GM23248 (cell line): ENCODE measurements at regions not wholly inside any gene's neighbourhood (a gene's known extent, or its start where the extent isn't known, plus 50 kb on each side); places are given as distances from the start of the nearest gene placed in this dataset.

Experiments used
- EZH2 ChIP-seq: fragments of 200-600 bp; sonication (generic); IDR thresholded peaks from 2 replicates; pipeline ENCODE4 v1.6.1; 2018; ENCODE audit warnings: antibody characterized with exemption, mild to moderate bottlenecking; ENCODE audit not compliant: insufficient read depth, poor library complexity, severe bottlenecking
- EZH2phosphoT487 ChIP-seq: fragments of 200-600 bp; sonication (generic); IDR thresholded peaks from 2 replicates; pipeline ENCODE4 v1.6.1; 2018; ENCODE audit warnings: antibody characterized with exemption, moderate library complexity, mild to moderate bottlenecking, low read depth; ENCODE audit not compliant: insufficient read depth

DNA sequence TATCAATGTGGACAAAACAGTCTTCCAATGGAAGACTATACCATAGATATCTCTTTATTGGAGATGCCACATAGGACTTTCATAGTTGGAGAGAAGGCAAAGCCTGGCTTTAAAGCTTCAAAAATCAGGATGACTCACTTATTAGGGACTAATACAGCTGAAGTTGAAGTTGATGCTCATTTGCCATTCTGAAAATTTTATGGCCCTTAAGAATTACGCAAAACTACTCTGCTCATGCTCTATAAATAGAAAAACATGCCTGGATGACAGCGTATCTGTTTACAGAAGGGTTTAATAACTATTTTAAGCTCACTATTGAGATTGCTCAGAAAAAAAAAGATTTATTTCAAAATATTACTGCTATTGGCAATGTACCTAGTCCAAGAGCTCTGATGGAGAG lies 155.5 kb upstream of the DST start:
- TF ChIP-seq EZH2phosphoT487 (no peak), EZH2 (no peak)
